Esophagus squamous epithelium (tissue), 4 donors: ENCODE measurements at regions not wholly inside any gene's neighbourhood (a gene's known extent, or its start where the extent isn't known, plus 50 kb on each side); places are given as distances from the start of the nearest gene placed in this dataset.

Source experiments
- CTCF ChIP-seq, 6 experiments: fragments of 450-650 bp in 4 of 6; fragments of 200-600 bp in 2 of 6; sonication (generic) in 2 of 6; IDR thresholded peaks; one replicate each; pipeline ENCODE4 v1.5.1; 2016 to 2019; ENCODE audit warnings: antibody characterized with exemption in 6 of 6, mild to moderate bottlenecking in 4 of 6, moderate library complexity in 4 of 6
- POLR2A ChIP-seq, 4 donors: fragments of 450-650 bp; IDR thresholded peaks; one replicate each; pipeline ENCODE4 v1.6.1; 2017; ENCODE audit warnings: antibody characterized with exemption in 4 of 4, mild to moderate bottlenecking in 4 of 4, moderate library complexity in 3 of 4

GRCh38 chr10:2929480-2930258, 137.7 kb upstream of the PFKP start:
- TF ChIP-seq CTCF (IDR thresholded peaks at IDR 0.05) (no peak), POLR2A (IDR thresholded peaks at IDR 0.05) (no peak)
